ENCODE measurements at regions not wholly inside any gene's neighbourhood (a gene's known extent, or its start where the extent isn't known, plus 50 kb on each side); places are given as distances from the start of the nearest gene placed in this dataset.

DNA sequence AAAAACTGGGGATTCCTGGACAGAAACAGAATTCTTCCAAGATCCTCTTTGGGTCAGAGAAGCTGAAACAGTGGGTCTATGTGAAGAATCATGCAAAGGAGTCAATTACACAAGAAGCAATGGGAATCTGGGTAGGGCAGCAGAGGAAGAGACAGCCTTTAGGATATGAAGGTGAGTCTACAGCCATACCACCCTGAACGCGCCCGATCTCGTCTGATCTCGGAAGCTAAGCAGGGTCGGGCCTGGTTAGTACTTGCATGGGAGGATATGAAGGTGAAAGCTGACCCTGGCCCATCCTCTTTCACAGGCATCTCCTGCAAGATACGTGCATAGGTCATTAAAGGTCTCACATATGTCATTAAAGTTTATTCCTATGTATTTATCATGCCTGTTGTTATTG lies 1080.9 kb upstream of the FANCL start:
- no peaks in the 10 kb centered on the region for H3K36me3 Mint-ChIP-seq (ENCODE audit: low read depth)
- TF ChIP-seq, protein P1, sequence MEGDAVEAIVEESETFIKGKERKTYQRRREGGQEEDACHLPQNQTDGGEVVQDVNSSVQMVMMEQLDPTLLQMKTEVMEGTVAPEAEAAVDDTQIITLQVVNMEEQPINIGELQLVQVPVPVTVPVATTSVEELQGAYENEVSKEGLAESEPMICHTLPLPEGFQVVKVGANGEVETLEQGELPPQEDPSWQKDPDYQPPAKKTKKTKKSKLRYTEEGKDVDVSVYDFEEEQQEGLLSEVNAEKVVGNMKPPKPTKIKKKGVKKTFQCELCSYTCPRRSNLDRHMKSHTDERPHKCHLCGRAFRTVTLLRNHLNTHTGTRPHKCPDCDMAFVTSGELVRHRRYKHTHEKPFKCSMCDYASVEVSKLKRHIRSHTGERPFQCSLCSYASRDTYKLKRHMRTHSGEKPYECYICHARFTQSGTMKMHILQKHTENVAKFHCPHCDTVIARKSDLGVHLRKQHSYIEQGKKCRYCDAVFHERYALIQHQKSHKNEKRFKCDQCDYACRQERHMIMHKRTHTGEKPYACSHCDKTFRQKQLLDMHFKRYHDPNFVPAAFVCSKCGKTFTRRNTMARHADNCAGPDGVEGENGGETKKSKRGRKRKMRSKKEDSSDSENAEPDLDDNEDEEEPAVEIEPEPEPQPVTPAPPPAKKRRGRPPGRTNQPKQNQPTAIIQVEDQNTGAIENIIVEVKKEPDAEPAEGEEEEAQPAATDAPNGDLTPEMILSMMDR (IDR thresholded peaks at IDR 0.05; ENCODE audit: unreplicated experiment in 3 of 3): no peak
- no peaks in the 10 kb centered on the region for H3K27me3 Mint-ChIP-seq (ENCODE audit: low read depth)
- no peak overlapping the region for H3K27ac Mint-ChIP-seq
- H3K4me3 Mint-ChIP-seq: no peak overlapping the region
- H3K4me1 Mint-ChIP-seq: no peaks in the 10 kb centered on the region
- H3K9me3 Mint-ChIP-seq: peaks cover 8% of the 10 kb centered on the region

DNA sequence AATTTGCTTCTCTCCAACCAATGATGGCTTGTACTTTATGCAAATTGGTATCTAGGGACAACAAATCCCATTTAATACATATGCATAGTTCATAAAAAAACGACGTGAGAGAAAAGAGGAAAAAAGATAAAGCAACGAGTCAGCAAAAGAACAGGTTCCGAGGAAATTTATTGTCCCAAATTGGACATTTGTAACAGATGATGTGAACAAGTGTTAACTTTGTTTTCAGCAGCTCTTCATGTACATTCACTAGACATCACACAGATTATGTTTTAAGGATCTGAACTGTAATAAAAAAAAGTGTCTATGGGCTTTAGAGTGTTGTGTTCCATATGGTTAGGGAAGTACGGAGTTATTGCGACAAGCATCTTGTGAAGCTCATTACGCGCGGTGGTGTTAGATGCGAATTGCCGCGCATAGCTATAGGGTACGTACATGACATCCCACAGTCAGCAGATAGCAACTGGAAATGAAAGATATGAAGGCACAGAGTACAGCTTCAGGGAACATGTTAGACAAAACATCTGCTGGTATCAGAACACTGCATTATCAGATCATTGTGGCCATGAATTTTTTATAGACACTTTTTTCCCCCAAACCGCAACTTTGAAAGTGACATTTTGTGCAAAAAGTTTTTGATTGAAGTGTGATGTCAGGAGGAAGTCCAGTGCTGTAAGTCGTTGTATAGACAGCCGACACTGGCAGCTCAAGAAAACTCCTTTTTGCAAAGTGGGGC lies 1073.1 kb upstream of the FANCL start:
- peaks cover 4% of the 10 kb centered on the region for H3K9me3 Mint-ChIP-seq
- H3K4me1 Mint-ChIP-seq: peaks cover 8% of the 10 kb centered on the region
- no peaks in the 10 kb centered on the region for H3K36me3 Mint-ChIP-seq (ENCODE audit: low read depth)
- H3K27me3 Mint-ChIP-seq (ENCODE audit: low read depth): no peaks in the 10 kb centered on the region
- H3K4me3 Mint-ChIP-seq: no peak overlapping the region
- H3K27ac Mint-ChIP-seq: no peak overlapping the region
- TF ChIP-seq, protein P1 (IDR thresholded peaks at IDR 0.05; ENCODE audit: unreplicated experiment in 3 of 3): no peak

DNA sequence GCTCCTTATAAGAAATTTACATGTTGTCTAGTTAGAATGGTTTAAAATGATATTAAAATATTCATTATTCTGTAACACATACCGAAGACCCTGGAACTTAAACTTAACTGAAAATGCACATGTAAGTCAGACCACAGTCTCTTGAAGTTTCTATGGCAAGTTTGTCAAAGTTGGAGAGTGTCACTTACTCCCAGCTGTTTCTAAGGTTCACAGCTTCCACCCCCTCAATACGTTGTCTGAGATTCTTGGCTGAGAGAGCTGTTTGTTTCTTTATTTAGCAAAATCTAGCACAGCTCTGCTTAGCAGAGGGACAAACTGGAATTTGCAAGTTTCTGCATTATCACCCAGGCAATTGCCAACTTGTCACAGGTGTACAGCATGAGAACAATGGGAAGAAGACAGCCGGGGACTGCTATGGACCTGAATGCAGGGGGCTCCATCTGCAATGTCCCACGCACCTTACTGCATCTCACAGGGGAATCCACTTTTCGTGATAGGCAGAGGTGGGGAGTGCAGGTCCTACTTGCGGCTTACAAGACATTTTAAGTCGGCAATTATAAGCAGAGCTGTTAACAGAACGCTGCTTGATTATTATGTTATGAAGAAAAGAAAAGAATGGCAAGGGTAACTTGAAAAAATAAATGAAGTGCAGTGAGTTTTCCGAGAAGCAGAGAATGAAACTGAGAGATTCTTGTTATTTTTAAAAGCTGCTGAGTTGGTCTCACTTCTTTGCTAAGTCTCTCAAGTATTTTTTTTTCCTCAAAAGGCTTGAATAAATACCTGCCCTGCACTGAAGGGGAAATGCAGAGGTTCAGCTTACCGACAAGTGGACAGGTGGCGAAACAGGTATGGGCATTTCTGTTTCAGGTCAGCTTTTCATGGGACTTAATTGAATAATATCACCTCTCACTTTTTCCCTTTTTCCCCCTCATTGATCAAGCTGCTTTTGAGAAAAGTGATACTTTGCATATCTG lies 1072.1 kb upstream of the FANCL start:
- Mint-ChIP-seq H3K9me3 (peaks cover 3% of the 10 kb centered on the region), H3K4me1 (peaks cover 8% of the 10 kb centered on the region), H3K27me3 (ENCODE audit: low read depth) (no peaks in the 10 kb centered on the region), H3K4me3 (no peak overlapping the region), H3K36me3 (ENCODE audit: low read depth) (no peaks in the 10 kb centered on the region), H3K27ac (no peak overlapping the region)
- TF ChIP-seq, protein P1 (IDR thresholded peaks at IDR 0.05; ENCODE audit: unreplicated experiment in 3 of 3): no peak

DNA sequence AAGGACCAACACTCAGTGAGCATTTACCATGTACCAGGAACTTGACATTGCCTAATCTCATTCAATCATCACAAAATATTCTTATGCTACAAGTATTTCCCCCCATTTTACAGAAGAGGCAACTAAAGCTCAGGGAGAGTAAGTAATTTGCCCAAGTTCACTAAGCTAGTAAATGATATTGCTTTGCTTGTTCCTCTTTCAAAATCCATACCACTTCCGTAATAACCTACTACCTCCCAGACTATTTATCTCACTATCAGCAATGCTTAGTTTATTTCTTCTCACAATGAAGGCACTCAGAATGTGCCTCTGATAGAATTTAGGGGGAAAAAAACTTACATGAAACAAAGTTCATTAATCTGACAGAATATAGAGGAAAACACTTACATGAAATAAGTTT lies 1070.9 kb upstream of the FANCL start:
- Mint-ChIP-seq H3K9me3 (no peaks in the 10 kb centered on the region), H3K4me3 (no peak overlapping the region), H3K36me3 (ENCODE audit: low read depth) (no peaks in the 10 kb centered on the region), H3K27ac (no peak overlapping the region), H3K4me1 (peaks cover 8% of the 10 kb centered on the region), H3K27me3 (ENCODE audit: low read depth) (no peaks in the 10 kb centered on the region)
- TF ChIP-seq, protein P1 (IDR thresholded peaks at IDR 0.05; ENCODE audit: unreplicated experiment in 3 of 3): no peak

- Mint-ChIP-seq H3K4me1 (peaks cover 4% of the 10 kb centered on the region), H3K27ac (no peak overlapping the region), H3K9me3 (no peaks in the 10 kb centered on the region), H3K27me3 (ENCODE audit: low read depth) (no peaks in the 10 kb centered on the region), H3K36me3 (ENCODE audit: low read depth) (no peaks in the 10 kb centered on the region), H3K4me3 (no peak overlapping the region)
- TF ChIP-seq, protein P1 (IDR thresholded peaks at IDR 0.05; ENCODE audit: unreplicated experiment in 3 of 3): no peak
Observed at GRCh38 chr2:59308108-59308507, 1067.0 kb upstream of the FANCL start.

All from nephron (organoid).